NCI-H1694 (cell line): ENCODE measurements at regions not wholly inside any gene's neighbourhood (a gene's known extent, or its start where the extent isn't known, plus 50 kb on each side); places are given as distances from the start of the nearest gene placed in this dataset.
"Not testable (repeated sequence)": the region's sequence is repeated elsewhere in the genome, so short reads cannot be mapped to it uniquely, and the experiment has no call there.

Source experiments
- DNase-seq: peaks from one replicate; lab custom pipeline; 2025; lab: John Stamatoyannopoulos, UW

DNA sequence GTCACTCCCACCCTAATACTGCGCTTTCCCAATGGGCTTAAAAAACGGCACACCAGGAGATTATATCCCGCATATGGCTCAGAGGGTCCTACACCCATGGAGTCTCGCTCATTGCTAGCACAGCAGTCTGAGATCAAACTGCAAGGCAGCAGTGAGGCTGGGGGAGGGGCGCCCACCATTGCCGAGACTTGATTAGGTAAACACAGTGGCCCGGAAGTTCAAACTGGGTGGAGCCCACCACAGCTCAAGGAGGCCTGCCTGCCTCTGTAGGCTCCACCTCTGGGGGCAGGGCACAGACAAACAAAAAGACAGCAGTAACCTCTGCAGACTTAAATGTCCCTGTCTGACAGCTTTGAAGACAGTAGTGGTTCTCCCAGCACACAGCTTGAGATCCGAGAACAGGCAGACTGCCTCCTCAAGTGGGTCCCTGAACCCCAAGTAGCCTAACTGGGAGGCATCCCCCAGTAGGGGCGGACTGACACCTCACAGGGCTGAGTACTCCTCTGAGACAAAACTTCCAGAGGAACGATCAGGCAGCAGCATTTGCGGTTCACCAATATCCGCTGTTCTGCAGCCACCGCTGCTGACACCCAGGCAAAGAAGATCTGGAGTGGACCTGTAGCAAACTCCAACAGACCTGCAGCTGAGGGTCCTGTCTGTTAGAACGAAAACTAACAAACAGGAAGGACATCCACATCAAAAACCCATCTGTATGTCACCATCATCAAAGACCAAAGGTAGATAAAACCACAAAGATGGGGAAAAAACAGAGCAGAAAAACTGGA lies 1085.6 kb upstream of the FANCL start:
- DNase-seq: not testable (repeated sequence)

DNA sequence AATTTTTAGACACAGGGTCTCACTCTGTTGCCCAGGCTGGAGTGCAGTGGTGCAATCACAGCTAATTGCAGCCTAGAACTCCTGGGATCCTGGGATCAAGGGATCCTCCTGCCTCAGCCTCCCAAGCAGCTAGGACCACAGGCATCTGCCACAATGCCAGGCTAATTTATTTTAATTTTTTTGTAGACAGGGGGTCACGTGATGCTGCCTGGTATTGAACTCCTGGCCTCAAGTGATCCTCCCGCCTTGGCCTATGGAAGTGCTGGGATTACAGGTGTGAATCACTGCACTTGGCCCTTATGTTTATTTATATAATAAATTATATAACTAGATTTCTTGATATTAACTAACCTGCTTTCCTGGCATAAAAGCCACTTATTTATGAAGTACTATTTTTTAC lies 1081.7 kb upstream of the FANCL start:
- DNase-seq: no peak

DNA sequence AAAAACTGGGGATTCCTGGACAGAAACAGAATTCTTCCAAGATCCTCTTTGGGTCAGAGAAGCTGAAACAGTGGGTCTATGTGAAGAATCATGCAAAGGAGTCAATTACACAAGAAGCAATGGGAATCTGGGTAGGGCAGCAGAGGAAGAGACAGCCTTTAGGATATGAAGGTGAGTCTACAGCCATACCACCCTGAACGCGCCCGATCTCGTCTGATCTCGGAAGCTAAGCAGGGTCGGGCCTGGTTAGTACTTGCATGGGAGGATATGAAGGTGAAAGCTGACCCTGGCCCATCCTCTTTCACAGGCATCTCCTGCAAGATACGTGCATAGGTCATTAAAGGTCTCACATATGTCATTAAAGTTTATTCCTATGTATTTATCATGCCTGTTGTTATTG lies 1080.9 kb upstream of the FANCL start:
- DNase-seq: no peak

DNA sequence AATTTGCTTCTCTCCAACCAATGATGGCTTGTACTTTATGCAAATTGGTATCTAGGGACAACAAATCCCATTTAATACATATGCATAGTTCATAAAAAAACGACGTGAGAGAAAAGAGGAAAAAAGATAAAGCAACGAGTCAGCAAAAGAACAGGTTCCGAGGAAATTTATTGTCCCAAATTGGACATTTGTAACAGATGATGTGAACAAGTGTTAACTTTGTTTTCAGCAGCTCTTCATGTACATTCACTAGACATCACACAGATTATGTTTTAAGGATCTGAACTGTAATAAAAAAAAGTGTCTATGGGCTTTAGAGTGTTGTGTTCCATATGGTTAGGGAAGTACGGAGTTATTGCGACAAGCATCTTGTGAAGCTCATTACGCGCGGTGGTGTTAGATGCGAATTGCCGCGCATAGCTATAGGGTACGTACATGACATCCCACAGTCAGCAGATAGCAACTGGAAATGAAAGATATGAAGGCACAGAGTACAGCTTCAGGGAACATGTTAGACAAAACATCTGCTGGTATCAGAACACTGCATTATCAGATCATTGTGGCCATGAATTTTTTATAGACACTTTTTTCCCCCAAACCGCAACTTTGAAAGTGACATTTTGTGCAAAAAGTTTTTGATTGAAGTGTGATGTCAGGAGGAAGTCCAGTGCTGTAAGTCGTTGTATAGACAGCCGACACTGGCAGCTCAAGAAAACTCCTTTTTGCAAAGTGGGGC lies 1073.1 kb upstream of the FANCL start:
- DNase-seq: no peak

DNA sequence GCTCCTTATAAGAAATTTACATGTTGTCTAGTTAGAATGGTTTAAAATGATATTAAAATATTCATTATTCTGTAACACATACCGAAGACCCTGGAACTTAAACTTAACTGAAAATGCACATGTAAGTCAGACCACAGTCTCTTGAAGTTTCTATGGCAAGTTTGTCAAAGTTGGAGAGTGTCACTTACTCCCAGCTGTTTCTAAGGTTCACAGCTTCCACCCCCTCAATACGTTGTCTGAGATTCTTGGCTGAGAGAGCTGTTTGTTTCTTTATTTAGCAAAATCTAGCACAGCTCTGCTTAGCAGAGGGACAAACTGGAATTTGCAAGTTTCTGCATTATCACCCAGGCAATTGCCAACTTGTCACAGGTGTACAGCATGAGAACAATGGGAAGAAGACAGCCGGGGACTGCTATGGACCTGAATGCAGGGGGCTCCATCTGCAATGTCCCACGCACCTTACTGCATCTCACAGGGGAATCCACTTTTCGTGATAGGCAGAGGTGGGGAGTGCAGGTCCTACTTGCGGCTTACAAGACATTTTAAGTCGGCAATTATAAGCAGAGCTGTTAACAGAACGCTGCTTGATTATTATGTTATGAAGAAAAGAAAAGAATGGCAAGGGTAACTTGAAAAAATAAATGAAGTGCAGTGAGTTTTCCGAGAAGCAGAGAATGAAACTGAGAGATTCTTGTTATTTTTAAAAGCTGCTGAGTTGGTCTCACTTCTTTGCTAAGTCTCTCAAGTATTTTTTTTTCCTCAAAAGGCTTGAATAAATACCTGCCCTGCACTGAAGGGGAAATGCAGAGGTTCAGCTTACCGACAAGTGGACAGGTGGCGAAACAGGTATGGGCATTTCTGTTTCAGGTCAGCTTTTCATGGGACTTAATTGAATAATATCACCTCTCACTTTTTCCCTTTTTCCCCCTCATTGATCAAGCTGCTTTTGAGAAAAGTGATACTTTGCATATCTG lies 1072.1 kb upstream of the FANCL start:
- DNase-seq: no peak

DNA sequence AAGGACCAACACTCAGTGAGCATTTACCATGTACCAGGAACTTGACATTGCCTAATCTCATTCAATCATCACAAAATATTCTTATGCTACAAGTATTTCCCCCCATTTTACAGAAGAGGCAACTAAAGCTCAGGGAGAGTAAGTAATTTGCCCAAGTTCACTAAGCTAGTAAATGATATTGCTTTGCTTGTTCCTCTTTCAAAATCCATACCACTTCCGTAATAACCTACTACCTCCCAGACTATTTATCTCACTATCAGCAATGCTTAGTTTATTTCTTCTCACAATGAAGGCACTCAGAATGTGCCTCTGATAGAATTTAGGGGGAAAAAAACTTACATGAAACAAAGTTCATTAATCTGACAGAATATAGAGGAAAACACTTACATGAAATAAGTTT lies 1070.9 kb upstream of the FANCL start:
- no peak for DNase-seq

DNA sequence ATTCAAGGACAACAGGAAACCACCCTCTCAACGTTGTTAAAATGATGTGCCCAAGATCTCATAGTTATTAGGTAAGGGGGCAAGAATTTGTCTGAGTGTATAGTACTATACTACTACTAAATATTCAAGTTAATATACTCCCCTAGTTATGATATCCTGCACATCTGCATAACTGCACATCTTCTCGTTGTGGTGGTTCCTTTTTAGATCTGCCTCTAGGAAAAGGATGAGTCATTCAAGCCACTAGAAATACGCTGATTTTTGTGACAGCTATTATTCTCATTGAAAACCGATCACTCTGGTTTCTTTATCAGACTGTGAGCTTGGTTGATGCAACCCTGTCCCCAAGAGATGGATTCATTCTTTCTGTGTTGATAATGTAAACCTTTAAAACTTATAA lies 1067.0 kb upstream of the FANCL start:
- DNase-seq: no peak

DNA sequence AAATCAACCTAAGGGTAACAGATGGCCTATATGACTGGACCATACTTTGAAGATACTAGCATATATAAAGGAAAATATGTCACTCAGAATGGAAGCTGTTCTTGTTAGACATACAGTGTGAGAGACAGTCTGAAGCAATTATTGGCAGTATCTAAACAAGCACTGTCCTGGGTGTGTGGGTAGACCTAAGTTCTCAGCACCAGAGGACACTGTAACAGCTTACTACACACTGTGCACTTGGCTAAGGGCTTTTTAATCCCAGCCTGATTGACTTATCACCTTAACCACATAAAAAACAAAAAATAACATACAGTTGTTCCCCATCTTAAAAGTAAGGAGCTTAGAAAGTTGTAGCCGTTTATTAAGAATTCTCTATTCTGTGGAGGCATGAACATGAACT lies 1066.1 kb upstream of the FANCL start:
- DNase-seq: no peak

DNA sequence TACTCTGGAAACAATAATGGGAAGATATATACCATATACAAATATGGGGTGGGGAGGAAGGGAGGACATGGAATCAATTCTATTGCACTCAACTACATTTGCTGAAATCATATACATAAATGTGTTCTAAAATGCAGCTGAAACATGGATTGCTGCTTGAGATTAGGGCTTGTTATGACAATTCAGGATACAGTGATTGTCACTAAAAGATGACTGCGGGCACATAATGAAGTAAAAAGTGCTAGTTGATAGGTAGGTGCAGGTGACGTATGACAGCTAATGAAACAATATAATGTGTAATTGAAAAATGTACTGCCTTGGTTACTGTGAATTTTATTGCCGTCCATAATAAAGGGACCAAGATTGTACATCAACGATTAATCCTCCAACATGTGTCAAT lies 1062.1 kb upstream of the FANCL start:
- no peak for DNase-seq

DNA sequence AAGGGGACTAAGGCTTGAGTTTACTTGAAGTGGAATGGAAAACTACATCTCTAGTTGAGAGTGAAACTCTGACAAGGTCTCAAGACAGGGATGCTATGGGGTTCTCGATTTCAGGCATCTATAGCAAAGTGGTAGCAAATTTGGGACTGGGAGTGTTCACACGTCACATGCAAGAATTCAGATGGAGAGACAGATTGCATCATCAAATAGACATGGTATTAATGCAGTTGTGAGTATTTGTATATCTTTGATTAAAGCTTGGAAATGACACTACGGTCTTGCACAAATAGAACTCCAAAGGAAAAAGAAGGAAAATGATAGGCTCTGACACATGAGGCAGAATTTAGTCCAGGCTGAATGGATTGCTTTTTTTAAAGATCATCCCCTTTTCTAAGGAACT lies 1061.6 kb upstream of the FANCL start:
- DNase-seq: no peak

DNA sequence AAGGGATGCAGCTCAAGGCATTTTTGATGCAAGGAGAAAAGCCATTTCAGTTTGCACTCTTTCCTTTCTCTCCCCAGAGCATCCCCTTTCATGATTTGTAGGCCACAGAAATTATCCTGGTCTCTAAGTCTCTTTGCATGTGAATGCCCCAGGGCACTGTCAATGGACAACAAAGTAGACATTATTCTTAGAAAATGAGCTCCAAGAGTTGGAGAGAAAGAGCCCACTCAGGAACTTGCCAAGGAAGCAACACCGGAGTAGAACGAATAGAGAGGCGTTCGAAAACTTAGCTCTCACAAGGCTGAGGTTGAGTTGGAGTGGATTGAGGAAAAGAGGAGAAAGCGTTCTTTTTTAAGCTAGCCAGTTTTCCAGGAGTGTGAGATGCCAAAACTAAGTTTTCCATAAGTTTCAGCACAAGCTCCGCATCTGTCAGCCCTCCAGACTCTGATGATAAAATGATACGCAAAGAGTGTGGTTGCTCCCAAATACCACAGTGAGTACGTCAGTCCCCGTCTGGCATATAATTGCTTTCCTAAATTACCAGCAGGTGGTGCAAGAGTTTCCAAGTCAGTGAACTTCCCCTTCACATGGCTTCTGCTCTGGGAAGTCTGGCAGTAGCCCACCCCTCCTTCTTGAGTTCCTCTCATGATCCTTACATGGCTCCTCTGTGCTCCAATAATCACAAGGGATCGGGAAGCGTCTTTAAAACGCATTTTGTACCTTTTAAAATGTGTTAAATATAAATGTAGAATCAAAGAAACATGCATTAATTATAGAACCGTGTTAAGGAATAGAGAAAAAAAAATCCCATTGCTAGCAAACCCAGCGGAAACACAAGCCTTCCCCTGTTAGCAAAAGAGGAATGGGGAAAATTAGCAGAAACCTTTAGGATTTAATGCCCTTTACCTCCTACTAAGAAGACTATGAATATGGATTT lies 1060.6 kb upstream of the FANCL start:
- DNase-seq: peak; percentile 74

DNA sequence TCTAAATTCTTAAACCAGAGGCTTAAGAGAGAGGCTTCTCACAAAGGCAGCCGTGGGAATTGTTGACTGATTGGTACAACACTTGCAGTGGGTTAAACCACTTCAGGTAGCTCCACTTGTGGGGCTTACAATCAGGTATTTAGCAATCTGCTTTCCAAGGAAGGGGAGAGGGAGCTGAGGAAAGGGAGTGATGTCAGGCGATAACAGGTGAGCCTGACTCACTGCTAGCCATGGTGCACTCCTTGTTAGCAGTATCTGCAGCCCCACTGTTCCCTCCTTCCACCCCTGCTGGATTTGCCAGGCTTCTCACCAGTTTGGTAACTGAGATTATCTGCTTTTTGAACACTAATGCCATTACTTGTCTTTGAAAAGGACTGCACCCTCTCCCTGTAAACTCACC lies 1056.7 kb upstream of the FANCL start:
- DNase-seq: no peak

DNA sequence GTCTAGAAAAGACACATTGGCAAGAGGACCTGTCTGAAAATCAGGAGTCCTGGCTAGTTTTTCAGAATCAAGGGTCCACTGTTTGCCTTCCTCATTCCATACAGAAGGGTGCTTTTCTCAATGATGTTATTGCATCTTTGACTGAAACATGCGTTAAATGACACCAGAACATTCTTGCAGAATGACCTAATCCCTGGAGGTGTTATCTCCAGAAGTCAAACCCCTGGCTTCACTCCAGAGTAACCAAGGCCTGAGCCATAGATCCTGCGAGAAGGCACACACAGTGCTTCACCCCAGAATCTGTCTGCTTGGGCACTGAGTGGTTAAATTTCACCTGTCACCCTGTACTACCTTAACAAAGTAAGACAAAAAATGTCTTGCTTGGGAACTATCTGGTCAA lies 1055.2 kb upstream of the FANCL start:
- DNase-seq: no peak

DNA sequence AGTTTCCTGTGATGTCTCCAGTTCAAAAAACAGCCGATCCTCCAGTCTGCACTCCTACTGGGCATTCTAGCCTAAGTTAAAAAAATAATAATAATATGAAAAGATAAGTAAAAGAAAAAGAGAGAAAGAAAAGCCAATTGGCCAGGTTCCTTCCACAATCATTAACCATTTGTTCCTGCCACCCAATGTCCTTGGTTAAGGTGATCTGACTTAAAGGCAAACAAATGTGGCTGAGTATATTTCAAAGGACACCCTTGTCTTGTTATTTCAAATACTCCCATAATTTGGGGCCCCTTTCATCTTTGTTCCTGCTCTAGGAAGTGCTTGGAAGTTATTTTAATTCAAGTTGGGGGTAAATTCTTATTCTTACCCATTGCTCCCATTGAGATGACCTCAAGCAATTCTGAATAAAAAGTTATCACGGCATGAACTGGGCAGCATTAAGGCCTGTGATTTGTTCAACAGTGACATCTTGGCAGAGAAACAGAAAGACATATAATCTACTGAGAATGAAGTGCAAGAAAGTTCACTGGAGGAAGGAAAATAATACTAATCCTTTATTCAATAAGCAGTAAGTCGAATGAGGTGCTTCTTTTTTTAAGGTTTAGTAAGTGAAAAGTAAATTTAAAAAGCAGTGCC lies 1054.5 kb upstream of the FANCL start:
- no peak for DNase-seq

DNA sequence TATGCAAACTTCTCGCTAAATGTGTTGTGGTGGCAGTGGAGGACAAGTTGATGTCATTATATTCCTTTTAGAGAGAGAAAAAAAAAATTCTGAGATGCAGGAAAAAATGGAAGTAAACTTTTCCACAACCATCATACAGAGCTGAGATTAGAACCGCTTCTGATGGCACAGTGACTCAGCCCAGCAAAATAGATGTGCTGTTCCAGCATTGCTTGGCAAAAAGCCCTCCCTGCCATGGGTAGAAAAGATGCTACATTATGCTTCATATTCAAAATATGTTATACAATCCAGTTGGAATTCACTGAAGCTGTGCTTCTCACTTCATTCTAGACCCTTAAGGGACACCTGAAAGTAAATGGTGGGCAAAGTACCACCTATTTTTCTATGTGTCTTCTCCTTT lies 1047.6 kb upstream of the FANCL start:
- no peak for DNase-seq

DNA sequence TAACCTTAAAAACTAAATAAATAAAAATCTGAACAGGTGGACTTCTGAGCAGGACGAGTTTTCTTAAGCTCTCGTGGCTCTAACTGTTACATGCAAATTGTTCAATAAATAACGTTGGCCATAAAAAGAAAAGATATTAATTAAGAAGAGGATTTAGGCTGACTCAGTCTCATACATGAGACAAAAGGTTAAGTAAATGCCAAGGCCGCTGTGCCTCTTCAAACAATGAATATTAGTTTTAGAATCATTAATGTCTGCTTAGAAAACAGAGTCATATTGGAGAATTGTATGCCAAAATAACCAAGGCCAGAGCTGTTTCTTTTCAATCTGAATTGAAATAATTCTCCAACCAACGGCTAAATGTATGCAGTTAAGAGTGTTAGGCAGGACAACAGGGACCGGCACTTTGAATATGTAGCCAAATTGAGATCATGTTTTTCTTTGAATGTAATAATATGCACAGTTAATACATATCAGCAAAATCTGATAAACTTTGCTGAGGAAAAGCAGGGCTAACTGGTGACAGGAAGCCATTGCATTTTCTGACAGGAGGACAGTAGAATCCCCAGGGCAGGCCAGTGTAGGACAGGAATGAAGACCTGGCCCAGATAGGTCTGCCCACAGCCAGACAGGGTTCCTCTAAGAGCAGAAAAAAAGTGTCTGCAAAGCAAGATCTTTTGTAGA lies 1041.4 kb upstream of the FANCL start:
- DNase-seq: no peak

DNA sequence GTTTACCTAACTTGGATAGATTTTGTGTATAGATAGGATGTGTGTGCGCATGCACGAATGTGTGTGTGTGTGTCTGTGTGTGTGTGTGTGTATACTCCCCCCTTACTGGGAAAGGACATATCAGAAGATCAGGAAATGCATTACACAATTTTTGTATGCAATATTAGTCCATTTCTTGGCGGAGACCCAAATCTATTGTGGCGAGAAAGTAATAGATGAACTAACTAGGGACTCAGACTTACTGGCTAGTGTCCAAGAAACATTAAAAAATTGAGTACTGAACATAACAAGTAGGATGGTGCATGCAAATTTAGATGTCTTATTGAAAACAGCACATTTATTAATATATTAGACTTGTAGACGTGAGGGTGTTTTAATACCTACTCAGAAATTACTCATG lies 1036.5 kb upstream of the FANCL start:
- no peak for DNase-seq

DNA sequence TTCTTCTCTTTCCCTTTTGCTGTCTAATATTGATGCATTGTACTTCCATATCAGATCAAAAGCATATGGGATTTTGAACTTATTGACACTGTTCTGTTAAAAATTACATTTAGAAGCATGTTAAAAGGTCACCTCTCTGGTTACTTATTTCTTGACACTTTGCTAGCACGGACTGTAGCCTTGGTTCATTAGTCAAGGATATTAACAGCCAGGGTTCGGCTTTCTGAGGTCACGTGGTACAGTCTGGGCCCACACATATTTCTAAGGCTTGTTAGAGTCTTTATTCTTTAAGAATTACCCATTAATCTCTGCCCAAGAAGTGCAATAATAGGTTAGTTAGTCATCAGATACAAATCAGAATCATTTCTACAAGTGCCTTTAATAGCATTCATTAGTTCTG lies 1035.8 kb upstream of the FANCL start:
- no peak for DNase-seq

DNA sequence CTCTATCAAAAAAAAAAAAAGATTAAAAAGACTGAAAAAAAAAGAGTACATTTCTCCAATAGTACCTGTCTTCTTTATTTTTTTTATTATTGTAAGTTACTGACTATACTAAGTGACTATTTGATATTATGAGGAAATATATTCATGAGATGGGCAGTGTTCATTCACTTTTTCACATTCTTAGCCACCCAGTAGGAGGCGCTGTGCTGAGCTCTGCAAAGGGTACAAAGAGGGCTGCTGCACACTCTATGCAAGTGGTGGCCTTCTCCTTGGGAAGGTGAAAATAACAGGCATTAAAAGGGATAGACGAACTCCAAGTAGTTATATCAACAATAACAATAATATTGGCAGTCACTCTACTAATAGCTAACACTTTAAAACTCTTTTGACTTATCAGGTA lies 1034.9 kb upstream of the FANCL start:
- DNase-seq: no peak

DNA sequence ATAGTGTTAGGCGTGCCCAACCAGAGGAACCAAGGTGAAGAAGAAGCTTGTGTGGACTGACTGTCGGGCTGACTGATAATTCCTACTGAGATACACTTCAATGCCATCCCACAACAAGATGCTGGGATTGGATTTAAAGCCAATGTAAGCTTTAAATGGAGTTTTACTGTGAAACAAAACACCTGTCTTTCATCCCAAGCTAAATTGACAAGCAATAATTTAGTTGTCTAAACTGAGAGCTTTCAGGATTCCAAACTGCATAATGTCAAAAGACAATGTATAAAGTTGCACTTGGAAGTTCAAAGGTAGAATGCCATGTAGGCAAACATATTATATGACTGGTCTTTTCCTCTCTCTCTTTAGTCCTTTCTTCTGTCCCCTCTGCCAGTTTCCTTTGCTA lies 1025.3 kb upstream of the FANCL start:
- DNase-seq: no peak
